Hematopoietic multipotent progenitor cell (in vitro differentiated cells): ENCODE measurements at regions not wholly inside any gene's neighbourhood (a gene's known extent, or its start where the extent isn't known, plus 50 kb on each side); places are given as distances from the start of the nearest gene placed in this dataset.

Experiments used
- DNase-seq, 3 donors: peaks; one replicate each; pipeline ENCODE4 v3.0.0-alpha.2; 2011 to 2015; ENCODE audit warnings: low read depth in 2 of 3, low spot score in 2 of 3

DNA sequence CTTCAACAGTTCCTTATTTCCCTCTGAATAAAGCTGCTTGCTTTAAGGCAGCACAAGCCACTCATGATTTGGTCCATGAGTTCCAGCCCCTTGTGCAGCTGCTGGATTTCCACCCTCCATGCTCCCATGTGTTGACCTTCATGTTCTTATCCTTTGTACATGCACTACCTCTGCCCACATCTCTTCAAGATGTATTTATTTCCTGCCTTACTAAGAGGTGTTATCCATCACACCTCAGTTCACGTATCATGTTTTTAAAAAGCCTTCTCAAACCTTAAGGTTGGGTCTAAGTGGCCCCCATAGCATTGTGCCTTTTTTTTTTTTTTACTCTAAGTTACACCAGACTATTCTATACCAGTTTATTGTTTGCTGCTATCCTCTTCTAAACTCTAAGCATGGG lies 107.7 kb downstream of the SIPA1L2 start:
- no peak for DNase-seq

DNA sequence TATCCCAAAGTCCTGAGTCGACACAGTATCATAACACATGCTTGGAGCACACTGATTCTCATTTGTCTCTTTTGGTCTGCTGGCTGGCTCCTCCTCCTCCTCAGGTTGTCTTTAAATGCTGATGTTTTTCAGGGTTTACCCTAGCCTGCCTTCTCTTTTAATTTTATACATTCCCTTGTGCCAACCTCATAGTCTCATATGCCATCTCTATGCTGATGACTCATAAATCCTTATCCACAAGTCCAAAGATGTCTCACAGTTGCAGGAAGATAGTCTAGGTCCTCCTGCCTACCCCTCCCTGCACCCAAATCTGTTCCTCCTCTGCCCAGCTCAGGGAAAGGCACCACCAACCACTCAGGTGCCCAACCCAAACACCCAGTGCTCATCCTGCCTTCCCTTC lies 108.3 kb downstream of the SIPA1L2 start:
- DNase-seq: no peak

DNA sequence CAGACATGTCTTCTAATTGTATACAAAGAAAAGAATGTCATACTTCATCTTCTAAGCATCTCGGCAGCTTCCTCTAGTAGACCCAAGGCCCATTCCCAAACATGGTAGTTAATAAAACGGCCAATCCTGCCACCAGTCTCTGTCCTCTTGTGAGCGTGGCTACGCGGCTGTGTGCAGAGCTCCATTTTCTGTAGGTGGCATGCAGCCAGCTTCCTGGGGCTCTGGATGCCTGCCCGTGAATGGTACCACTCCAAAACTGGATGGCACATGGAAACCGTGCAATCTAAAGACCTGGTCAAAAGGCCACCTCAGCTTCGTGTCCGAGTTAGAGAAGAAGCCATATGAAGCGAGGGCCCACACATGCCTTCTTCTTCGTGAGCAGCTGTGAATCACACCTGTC lies 110.7 kb downstream of the SIPA1L2 start:
- DNase-seq: no peak

DNA sequence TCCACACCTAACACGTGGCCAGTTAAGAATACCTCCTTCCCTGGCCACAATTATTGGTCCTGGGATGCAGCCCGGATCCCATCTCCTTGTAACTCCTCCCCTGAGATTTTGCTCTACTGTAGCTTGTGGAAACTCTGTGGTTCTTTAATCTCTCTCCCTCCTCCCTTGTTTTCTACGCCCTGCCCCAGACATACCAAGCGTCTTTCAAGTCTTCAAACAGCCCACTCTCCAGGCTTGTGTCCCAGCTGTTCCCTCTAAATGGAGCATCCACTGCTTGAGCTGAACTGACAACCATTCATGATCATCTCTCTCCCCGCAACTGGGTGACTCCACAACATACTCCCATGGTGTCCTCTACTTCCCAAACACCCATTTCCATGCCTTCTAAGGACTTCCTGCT lies 111.6 kb downstream of the SIPA1L2 start:
- DNase-seq: no peak

DNA sequence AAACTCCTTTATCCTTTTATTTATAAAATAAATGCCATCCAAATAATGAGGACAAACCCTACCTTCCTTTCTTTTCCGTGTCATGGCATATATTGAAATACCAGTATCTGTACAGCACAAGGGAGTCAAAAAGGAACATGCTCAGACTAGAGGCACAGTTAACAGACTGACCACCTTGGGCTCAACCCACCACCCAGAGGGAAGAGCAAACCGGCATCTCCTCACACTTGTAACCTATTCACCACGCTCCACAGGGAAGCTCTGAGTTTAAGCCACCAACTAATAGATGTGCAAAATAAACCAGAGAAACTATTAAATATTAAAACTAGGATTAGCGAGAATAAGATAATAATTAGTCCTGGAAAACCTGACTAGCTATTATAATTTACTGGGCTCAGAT lies 112.7 kb downstream of the SIPA1L2 start:
- DNase-seq: no peak

DNA sequence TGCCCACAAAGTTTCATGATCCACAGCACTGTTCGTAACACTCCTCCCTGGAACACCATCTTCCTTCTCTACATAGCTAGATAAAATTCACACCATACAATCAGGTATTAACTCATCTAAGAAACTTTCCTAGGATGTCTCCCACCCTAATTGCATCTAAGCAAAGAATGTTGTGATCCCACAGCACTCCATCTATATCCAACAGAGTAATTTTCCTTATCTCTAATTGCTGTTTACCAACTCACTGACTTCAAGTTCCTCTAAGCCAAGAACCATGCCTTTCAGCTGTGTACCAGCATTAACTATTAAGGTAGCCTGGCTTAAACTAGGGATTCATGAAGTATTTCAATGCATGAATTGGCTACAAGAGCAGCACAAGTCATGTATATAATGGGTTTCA lies 114.2 kb downstream of the SIPA1L2 start:
- DNase-seq: no peak

DNA sequence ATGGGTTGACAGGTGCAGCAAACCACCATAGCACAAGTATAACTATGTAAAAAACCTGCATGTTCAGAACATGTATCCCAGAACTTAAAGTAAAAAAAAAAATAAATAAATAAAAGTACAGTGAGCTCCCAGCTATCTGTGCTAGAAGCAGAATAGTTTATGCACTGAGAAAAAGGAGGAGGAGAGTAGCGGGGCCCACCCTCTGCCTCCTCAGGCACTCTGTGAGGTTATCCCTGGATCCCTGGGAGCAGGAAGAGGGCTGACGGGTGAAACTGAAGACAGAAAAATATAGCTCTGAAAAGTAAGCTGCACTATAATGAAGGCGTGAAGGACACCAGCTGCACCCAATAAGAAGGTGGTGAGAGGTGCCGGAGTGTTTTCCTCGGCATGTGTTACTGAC lies 117.2 kb downstream of the SIPA1L2 start:
- DNase-seq: no peak

DNA sequence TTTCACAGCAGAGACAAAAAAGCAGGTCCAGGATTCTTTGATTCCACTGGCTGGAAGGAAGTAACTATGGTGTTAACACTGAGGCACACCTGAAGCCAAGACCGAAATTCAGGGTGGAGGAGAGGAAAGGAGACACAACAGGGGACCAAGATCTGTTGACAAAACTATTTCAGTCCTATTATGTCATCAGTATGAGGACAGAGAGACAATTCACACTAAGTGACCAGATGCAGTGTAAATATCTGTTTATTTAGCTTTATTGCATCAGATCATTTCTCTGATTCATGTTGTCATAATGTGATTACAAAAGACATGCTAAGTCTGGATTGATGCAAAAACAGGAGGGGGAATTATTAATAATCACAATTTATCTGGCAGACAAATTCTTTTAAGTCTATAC lies 118.8 kb downstream of the SIPA1L2 start:
- DNase-seq: no peak

DNA sequence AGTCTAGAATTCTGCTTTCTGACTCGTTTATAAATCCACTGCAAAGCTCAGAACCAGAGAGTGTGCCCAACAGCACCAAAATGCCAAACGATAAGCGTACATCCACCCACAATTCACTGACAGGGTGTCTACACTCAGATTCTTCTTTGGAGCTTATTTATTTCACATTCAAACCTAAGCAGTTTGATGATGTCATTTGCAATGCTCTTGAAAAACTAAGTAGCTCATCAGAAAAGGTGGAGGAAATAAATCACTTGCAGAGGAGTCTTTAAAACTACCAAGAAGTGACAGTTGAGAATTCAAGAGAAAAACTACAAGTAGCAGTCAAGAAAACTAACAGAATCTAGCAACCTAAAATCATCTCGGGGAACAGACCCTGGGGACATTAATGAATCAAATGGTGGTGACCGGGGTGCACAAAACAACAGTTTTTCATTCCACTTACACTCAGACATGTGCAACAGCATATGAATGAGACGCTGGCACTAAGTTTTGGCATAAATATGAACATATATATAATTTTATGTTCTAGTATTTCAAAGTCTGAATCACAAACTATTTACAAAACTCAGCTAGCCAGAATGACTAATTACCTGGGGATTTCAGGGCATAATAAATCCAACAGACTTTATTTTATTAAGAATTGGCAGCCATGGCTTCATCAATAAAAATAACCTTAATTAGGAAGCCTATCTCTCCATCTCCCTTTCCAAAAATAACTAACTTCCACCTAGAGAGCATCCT lies 119.4 kb downstream of the SIPA1L2 start:
- DNase-seq: no peak

DNA sequence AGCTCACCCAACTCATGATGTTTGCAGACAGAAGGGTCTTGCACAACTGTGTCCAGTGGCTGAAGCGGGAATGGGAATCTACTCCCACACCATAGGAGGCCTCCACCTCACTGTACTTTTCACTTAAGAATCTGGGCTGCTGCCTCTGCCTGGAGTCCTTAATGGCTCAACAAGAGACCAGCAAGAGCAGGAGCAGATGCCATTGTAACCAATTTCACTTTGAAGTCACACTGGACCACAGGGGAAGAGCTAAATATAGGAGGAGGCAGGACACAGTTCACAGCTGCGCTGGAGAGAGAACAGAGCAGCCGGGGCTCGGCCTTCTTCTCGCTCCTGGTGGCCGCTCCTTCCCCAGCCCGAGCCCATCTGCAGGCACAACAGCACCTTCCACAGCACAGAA lies 120.4 kb downstream of the SIPA1L2 start:
- no peak for DNase-seq

DNA sequence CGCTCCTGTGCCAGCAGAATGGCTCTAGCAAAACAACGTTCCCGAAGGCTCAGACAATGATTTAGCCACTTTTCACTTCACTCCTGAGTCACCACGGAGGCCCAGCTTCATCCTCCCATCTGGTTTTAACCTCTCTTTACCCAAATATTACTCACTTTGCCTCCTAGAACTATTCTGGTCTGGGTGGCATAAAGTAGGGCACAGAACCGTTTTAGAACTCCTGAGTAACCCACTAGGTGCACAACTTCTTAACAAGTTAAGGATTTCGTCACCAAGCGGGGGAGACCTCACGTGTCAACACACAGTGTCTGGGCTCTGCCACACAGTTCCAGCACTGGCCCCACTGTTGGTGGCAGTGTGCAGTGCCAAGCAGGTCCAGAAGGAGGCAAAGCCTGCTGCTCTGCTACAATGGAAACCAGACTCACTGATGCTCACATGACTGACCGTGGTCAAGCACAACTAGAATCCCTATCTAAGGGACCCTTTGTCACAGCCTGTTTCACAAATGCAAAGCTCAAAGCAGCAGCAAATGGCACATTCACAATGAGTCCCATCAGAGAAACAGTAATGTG lies 121.7 kb downstream of the SIPA1L2 start:
- no peak for DNase-seq

DNA sequence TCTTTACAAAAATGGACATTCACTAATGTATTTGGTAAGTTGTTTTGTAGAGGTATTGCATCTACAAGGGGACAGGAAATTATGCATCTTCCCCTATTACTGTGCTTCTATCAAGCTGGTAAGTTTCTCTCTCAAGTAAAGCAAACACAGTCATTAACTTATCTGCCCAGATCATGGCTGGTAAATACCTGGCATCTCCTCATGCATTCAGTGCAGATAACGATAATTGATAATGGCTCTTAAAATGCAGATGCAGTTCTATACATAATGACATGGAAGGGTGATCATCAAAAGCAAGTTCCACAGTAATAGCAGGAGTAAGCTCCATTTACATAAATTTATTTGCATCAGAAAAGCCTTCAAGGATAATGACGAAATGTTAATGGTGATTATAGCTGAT lies 122.4 kb downstream of the SIPA1L2 start:
- no peak for DNase-seq

DNA sequence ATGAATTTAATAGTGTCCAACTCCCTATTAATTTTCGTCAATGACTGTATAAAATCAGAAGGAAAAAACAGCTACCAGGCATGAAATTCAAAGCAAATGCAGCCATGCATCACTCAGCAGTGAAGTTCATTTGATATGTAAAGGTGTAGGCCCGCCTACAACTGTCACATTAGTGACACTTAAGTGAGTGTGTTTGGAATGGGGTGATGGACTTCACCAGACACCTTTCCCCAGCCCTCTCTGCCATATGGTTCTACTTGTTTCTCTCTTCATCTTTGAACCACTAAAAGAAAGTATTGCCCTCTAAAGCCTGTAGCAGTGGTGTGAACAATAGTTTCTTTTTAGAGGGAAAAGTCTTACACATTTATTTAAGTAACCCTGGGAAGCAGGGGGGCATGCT lies 124.0 kb downstream of the SIPA1L2 start:
- DNase-seq: no peak

DNA sequence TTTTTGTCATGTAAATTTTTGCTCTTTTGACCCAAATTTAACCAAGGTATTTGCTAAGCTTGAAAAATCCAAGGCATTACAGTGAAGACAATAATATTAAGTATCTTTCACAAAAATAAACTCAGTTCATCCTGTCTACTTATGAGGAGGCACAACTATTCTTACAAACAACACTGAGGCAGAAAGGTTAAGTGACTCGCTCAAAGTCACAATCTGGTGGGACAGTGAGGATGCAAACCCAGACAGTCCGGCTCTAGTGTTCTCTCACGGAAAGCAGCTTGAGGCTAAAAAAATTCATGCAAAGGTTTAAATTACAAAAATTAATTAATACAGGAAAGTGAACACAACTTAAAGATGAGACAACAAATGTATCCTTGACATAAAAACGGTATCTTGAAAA lies 125.3 kb downstream of the SIPA1L2 start:
- DNase-seq: no peak

DNA sequence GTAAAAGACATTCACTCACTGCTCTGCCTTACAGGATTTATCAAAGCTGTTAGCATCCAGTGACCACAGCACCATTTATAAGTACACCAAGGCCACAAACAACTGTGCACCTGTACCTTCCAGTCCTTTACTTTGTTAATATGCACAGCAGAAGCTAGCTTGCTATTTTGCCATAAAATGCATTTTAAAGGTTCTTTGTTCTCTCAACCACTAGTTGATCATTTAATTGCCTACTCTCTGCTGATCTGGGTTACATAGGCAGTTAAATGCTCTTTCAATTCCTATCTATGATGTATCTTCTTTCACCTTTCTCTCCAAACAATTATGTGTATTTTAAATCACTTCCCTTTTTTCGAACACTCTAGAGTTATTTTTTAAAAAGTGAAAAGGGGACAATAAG lies 126.4 kb downstream of the SIPA1L2 start:
- DNase-seq: no peak

DNA sequence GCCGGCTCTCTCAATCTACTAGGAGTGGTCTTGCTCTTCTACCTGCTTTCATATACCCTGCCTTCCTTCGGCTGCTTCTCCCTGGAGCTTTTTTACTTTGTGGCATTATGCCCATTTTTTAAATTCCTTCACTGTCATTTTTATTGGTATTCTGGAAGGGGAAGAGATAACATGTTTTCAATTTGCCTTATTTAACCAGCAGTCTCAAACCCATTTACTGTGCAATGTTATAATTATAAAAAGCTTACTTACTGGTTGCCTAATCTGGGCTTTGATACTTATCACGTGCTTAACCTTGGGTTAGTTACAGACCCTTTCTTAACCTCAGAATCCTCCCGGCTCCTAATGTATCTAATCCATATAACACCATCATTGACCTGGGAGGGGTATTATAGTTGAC lies 128.1 kb downstream of the SIPA1L2 start:
- DNase-seq: no peak

DNA sequence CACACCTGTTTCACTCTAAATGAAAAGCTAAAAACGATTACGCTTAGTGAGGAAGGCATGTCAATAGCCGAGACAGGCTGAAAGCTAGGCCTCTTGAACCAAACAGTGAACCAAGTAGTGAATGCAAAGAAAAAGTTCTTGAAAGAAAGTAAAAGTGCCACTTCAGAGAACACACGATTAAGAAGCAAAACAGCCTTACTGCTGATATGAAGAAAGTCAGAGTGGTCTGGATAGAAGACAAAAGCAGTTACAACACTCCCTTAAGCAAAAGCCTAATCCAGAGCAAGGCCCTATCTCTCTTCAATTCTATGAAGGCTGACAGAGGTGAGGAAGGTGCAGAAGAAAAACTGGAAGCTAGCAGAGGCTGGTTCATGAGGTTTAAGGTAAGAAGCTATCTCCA lies 130.7 kb downstream of the SIPA1L2 start:
- no peak for DNase-seq

DNA sequence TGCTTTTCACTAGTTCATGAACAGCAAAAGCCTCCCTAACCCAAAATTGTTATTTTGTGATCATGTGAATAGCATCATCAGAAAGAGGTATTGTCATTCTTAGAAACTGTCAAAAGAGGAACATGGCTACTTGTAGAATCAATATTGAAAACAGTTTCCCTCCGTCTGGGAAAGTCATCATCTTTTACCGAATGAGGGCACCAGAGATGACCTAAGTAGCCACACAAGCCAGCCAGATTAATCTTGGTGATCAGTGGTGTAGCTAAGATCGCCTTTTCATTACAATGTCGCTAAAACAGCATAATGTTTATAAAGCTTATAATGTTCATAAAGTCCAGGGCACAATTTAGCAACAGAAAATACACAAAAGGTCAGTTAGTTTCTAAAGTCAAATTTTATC lies 136.1 kb downstream of the SIPA1L2 start:
- DNase-seq: no peak

DNA sequence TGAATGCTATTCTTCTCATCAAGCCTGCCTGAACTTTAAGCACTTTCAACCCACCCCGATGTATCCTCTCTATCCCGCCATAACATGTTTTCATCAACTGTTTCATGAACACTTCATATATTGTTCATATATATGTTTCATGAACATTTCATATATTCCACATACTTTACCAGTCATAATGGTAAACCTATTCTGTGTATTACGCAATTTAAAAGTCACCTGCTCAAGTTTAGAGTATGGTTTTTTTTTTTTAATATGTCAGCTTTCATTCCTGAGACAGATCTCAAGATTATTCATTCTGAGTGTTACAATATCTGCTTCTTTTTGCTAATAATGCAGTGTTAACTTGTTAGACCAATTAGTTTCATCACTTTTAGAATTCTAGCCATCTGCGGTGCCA lies 140.7 kb downstream of the SIPA1L2 start:
- DNase-seq: no peak

DNA sequence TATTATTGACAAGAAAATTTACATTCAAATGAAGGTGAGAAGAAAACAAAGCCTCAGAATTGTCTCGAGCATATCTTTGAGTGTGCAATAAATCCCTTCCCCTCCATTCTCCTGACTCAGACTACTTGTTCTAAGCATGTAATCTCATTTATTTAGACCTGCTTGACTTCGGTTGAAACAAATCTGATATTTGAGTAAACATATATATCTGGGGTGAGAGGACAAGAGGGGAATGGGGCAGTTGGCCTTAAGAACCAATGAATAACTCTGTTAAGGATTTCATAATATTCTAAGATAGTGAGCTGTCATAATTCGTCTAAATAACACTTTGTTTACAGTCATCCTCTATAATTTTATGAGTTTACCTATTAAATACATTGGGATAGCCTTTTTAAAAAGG lies 142.7 kb downstream of the SIPA1L2 start:
- DNase-seq: no peak

DNA sequence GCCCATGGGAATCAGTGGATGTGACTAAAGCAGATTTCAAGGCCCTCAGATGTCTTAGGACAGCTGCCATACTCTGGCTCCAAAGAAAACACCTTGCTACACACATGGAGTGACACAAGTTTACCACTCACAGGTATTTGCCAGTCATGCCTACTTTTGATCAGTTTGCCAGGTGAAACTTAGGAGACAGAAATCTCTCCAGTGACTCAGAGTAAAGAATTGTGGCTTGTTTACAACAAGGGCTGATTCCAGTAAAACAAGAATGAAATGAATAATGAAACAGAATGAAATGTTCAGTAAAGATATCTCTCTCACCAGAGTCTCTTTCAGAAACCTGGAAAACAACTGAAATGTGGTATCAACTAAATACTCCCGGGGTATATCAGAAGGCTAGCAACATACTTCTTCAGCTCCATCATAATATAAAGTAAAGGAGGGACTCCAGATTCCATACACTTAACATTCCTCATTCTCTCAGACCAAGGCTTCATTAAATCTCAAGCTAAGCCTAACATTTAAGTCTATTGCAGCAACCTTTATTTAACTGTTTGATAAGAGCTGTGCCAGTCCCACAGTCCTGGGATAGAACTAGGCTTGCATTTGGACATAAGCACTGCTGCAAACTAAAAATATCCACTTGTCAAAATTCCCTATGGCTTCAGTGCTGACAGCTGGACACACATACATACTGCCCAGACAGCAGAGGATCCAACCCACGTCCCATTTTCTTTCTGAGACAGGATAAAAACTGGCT lies 143.3 kb downstream of the SIPA1L2 start:
- no peak for DNase-seq

DNA sequence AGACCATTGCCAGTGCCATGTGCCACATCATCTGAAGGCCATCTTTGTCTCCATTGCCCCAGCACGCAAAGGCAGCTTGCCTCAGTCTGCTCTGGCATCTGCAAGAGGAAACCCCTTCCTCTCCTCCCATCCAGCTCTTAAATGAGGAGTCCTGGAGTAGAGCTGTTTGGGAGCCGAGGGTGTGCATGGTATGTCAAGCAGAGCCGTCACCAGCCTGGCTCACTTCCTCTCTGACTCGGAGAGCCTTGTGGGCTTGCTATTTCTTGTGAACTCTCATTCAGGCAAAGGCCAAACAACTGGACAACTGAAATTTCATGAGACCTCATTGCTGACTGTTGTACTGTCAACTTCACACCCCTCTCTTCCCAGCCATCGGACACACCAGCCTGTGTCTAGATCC lies 143.9 kb downstream of the SIPA1L2 start:
- DNase-seq: no peak
